ENCODE measurements at regions not wholly inside any gene's neighbourhood (a gene's known extent, or its start where the extent isn't known, plus 50 kb on each side); places are given as distances from the start of the nearest gene placed in this dataset.

DNA sequence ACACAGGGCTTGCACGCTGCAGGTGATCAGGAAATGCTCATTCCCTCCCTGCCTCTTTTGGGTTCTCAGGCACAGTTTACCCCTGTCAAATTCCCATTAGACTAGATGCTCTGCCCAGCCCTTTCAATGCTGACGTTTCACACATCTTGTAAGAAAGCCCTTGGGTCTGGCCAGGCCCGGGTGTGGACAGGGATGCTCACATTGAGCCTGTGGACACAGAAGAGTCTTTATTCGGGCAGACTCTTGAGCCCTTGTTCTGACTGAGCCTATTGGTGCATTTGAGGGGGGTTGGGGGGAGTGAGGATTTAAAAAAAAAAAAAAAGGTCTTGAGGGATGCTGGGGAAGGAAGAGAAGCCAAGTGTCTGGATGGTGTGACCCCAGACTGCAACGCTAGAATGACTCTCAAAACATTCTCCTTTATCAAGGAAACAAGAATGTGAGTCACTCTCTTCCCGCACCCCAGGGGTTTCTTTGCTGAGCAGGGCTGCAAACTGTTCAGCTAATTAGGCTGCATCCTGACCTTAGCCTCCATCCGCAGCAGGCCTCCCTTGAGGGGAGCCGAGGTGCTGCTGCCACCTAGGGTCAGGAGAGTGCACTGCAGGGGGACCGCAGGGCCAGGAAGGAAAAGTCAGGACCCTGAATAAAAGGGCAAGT lies 53.6 kb upstream of the TMEM72 start:
- DNase-seq (ENCODE audit: low spot score): peak; percentile 76
- TF ChIP-seq, protein P1, sequence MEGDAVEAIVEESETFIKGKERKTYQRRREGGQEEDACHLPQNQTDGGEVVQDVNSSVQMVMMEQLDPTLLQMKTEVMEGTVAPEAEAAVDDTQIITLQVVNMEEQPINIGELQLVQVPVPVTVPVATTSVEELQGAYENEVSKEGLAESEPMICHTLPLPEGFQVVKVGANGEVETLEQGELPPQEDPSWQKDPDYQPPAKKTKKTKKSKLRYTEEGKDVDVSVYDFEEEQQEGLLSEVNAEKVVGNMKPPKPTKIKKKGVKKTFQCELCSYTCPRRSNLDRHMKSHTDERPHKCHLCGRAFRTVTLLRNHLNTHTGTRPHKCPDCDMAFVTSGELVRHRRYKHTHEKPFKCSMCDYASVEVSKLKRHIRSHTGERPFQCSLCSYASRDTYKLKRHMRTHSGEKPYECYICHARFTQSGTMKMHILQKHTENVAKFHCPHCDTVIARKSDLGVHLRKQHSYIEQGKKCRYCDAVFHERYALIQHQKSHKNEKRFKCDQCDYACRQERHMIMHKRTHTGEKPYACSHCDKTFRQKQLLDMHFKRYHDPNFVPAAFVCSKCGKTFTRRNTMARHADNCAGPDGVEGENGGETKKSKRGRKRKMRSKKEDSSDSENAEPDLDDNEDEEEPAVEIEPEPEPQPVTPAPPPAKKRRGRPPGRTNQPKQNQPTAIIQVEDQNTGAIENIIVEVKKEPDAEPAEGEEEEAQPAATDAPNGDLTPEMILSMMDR (IDR thresholded peaks at IDR 0.05; ENCODE audit: extremely low read depth, missing control alignments): peak; percentile 97

DNA sequence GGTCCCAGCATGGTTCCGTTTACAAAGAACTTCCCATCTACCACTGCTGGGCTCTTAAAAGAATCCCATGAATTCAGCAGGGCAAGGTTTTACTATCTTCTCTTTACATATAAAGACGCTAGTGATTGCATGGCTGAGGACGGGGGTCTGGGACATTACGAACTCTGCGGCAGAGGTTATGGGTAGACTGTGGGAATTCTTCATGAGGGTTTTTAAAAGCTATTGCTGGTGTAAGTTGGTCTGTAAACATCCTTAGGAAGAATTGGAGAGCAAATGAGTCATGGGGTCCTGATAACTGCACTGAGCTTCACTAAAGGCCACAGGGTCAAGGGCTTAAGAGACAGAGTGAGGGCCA lies 53.1 kb upstream of the TMEM72 start:
- TF ChIP-seq, protein P1 (IDR thresholded peaks at IDR 0.05; ENCODE audit: extremely low read depth, missing control alignments): no peak

DNA sequence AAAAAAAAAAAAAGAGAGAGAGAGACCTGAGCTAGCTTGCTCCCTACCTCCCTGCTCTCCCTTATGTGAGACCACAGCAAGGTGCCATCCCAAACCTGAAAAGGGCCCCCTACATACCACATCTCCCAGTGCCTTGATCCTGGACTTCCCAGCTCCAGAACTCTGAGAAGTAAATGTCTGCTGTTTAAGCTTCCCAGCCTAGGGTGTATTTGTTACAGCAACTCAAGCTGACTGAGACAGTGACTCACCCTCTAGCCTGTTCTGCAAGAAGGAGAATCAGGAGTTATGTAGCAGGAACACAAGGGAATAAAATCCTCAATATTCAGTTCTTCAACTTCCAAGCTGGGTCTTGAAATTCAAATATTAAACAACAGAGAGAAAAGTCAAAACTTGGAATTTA lies 52.1 kb upstream of the TMEM72 start:
- no peak for DNase-seq (ENCODE audit: low spot score)
- TF ChIP-seq, protein P1 (IDR thresholded peaks at IDR 0.05; ENCODE audit: extremely low read depth, missing control alignments): no peak

More for the DNA sequence above, 53.1 kb upstream of the TMEM72 start:
- DNase-seq (ENCODE audit: low spot score): no peak

DNA sequence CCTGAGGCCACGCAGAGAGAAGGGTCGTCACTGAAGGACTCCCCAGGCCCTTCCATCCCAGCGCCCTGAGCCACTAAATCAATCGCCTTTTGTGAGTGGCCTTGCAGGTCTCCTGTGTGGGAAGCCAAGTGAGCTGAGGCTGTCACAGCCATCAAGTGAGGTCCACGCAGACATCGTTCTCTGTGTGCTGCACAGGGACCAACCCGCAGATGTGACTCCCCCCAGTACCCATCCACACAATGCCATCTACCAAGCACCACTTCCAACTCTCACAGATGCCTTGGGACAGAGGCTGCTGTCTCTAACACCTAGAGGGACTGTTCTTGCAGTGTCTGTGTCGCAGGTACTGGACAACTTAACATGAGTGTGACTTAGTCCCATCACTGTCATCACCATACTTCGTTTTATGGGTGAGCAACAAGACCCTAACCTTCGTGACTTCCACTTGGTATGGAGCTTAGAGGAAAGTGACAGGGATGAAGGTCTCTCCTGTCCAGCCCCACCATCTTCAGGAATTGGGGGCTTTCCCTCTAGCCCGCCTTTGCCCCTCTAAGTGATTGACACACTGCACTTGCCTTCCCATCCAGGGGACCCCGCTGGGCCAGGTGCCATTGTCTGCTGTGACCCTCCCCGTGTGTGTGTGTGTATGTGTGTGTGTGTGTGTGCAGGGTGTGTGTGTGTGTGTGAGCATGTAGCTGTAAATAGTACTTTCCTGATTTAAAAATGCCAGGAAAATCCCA lies 51.4 kb upstream of the TMEM72 start:
- DNase-seq (ENCODE audit: low spot score): no peak
- TF ChIP-seq, protein P1 (IDR thresholded peaks at IDR 0.05; ENCODE audit: extremely low read depth, missing control alignments): no peak

DNA sequence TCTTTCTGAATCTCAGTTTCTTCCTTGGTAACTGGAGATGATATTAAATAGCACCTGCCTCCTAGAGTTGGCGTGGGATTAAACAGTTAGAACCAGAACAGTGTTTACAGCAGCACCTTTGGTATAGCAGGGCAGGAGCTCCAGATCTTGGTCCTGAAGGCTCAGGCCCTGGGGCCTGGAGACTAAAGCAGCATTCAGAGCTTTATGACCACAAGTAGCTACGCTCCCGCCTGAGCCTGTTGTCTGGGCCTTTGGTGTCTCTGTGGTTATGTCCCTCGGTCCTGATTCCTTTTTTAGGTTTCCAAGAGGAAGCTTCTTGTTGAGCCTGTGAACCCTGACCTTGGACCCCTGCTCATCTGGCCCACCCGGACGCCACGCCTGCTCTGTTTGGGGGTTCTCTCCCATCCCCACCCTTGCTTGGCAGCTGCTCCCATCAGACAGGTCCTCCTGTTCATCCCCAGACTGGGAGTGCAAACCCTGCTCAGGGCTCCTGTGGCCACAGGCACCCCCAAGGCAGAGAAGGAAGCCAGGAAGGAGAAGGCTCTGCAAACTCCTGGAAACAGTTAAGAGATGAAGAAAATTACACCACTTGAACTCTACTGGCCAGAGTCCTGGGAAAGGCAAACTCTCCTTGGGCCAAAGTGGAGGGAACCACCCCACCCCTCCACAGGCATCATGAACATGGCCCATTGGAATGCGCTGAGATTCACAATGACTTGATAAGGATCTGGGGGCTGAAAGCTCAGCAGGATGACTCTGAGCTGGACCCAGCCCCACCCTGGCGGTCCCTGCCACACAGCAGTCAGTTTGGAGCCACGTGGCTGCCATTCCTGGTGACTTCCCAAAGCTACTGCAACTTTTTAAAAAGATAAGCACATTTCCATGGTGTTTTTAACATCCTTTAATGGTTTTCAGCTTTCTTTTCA lies 50.1 kb upstream of the TMEM72 start:
- TF ChIP-seq, protein P1 (IDR thresholded peaks at IDR 0.05; ENCODE audit: extremely low read depth, missing control alignments): no peak
- no peak for DNase-seq (ENCODE audit: low spot score)
